Right atrium auricular region (tissue), 2 donors: ENCODE measurements at regions not wholly inside any gene's neighbourhood (a gene's known extent, or its start where the extent isn't known, plus 50 kb on each side); places are given as distances from the start of the nearest gene placed in this dataset.

Experiments
- DNase-seq: peaks from one replicate; pipeline ENCODE4 v3.0.0-alpha.2; 2019; ENCODE audit warnings: low spot score
- H3K27ac ChIP-seq, 2 donors: fragments of 200-600 bp; sonication (generic); 1 replicate in 1 of 2; 2 replicates in 1 of 2; pipeline ENCODE4 v1.5.1; 2016 to 2019
- H3K27me3 ChIP-seq, 2 donors: fragments of 200-600 bp; sonication (generic); one replicate each; pipeline versions ENCODE4 v1.5.1 to v1.6.0; 2017 to 2019
- H3K36me3 ChIP-seq: fragments of 200-600 bp; sonication (generic); one replicate; pipeline ENCODE4 v1.5.1; 2016
- H3K4me1 ChIP-seq, 2 donors: fragments of 200-600 bp; sonication (generic); one replicate each; pipeline versions ENCODE4 v1.5.1 to v1.6.0; 2017 to 2019
- H3K4me3 ChIP-seq, 2 donors: fragments of 200-600 bp; sonication (generic); 1 replicate in 1 of 2; 2 replicates in 1 of 2; pipeline ENCODE4 v1.5.1; 2017 to 2019; ENCODE audit warnings: mild to moderate bottlenecking in 1 of 2, moderate library complexity in 1 of 2
- H3K9me3 ChIP-seq, 2 donors: fragments of 200-600 bp; sonication (generic); one replicate each; pipeline ENCODE4 v1.5.1; 2019
- CTCF ChIP-seq, 2 donors: fragments of 200-600 bp; sonication (generic); IDR thresholded peaks; one replicate each; pipeline ENCODE4 v1.5.1; 2019; ENCODE audit warnings: antibody characterized with exemption in 2 of 2

GRCh38 chr7:54672519-54672918, 86.5 kb downstream of the SEC61G start:
- no peaks in the 10 kb centered on the region for H3K27me3 ChIP-seq
- H3K36me3 ChIP-seq, result no peaks in the 10 kb centered on the region
- H3K4me1 ChIP-seq, result no peaks in the 10 kb centered on the region
- TF ChIP-seq CTCF (IDR thresholded peaks at IDR 0.05), result no peak
- H3K27ac ChIP-seq, result no peak overlapping the region
- H3K9me3 ChIP-seq, result no peaks in the 10 kb centered on the region
- H3K4me3 ChIP-seq, result no peak overlapping the region
- DNase-seq, result no peak

GRCh38 chr7:54664235-54665228, 94.5 kb downstream of the SEC61G start:
- H3K27me3 ChIP-seq, result no peaks in the 10 kb centered on the region
- no peaks in the 10 kb centered on the region for H3K9me3 ChIP-seq
- no peak for DNase-seq

GRCh38 chr7:54663603-54664234, 95.3 kb downstream of the SEC61G start:
- no peaks in the 10 kb centered on the region for H3K36me3 ChIP-seq
- no peak for TF ChIP-seq CTCF (IDR thresholded peaks at IDR 0.05)
- no peaks in the 10 kb centered on the region for H3K9me3 ChIP-seq
- no peaks in the 10 kb centered on the region for H3K27me3 ChIP-seq
- H3K4me1 ChIP-seq, result peaks cover 0 to 15% of the 10 kb centered on the region in 2 donors
- no peak overlapping the region for H3K27ac ChIP-seq
- DNase-seq, result no peak
- H3K4me3 ChIP-seq, result peak overlapping the region in 1 of 2 donors; percentile 43

More at GRCh38 chr7:54664235-54665228, 94.5 kb downstream of the SEC61G start:
- H3K36me3 ChIP-seq, result no peaks in the 10 kb centered on the region
- H3K4me1 ChIP-seq, result peaks cover 0 to 15% of the 10 kb centered on the region in 2 donors
- no peak overlapping the region for H3K27ac ChIP-seq
- H3K4me3 ChIP-seq, result peak overlapping the region in 1 of 2 donors; percentile 43
- peak in 1 of 2 donors; percentile 51 for TF ChIP-seq CTCF (IDR thresholded peaks at IDR 0.05)

GRCh38 chr7:54663186-54663585, 95.8 kb downstream of the SEC61G start:
- H3K4me1 ChIP-seq, result peaks cover 0 to 15% of the 10 kb centered on the region in 2 donors
- DNase-seq, result no peak
- TF ChIP-seq CTCF (IDR thresholded peaks at IDR 0.05), result no peak
- no peak overlapping the region for H3K4me3 ChIP-seq
- H3K27ac ChIP-seq, result no peak overlapping the region
- no peaks in the 10 kb centered on the region for H3K9me3 ChIP-seq
- no peaks in the 10 kb centered on the region for H3K27me3 ChIP-seq
- H3K36me3 ChIP-seq, result no peaks in the 10 kb centered on the region

- no peak for TF ChIP-seq CTCF (IDR thresholded peaks at IDR 0.05)
- Histone ChIP-seq H3K4me3 (no peak overlapping the region), H3K36me3 (no peaks in the 10 kb centered on the region), H3K9me3 (no peaks in the 10 kb centered on the region), H3K27me3 (no peaks in the 10 kb centered on the region), H3K4me1 (peaks cover 0 to 15% of the 10 kb centered on the region in 2 donors), H3K27ac (no peak overlapping the region)
- DNase-seq, result no peak
These were observed 96.3 kb downstream of the SEC61G start for GRCh38 chr7:54662701-54663100.
